HUDEP-2 (cell line): ENCODE measurements at regions not wholly inside any gene's neighbourhood (a gene's known extent, or its start where the extent isn't known, plus 50 kb on each side); places are given as distances from the start of the nearest gene placed in this dataset.
A peak's percentile ranks its signal among the peaks of the same experiment; 100 is the strongest.
"Not testable (repeated sequence)": the region's sequence is repeated elsewhere in the genome, so short reads cannot be mapped to it uniquely, and the experiment has no call there.

Experiments used
- DNase-seq, 76 experiments: peaks; one replicate each; lab custom pipeline; 2025; ENCODE audit not compliant: unreplicated experiment in 76 of 76; lab: John Stamatoyannopoulos, UW

GRCh38 chr1:219863816-219864215, 64.5 kb downstream of the SLC30A10 start:
- DNase-seq: not testable (repeated sequence)

- no peak for DNase-seq
Measured at GRCh38 chr1:219862366-219862765, 66.0 kb downstream of the SLC30A10 start.

GRCh38 chr1:219858980-219859379, 69.4 kb downstream of the SLC30A10 start:
- no peak for DNase-seq

GRCh38 chr1:219847215-219847855, 81.0 kb downstream of the SLC30A10 start:
- peak in 22 of 76 experiments; percentile 1 to 61 (median 14) for DNase-seq

- peak in 1 of 76 experiments; percentile 4 for DNase-seq
Measured at GRCh38 chr1:219839595-219839994, 88.8 kb downstream of the SLC30A10 start.

GRCh38 chr1:219837994-219838294, 90.4 kb downstream of the SLC30A10 start:
- DNase-seq: no peak

- peak in 35 of 76 experiments; percentile 4 to 66 (median 37) for DNase-seq
Measured at GRCh38 chr1:219837274-219837993, 90.9 kb downstream of the SLC30A10 start.

- no peak for DNase-seq
Measured at GRCh38 chr1:219834314-219834917, 93.9 kb downstream of the SLC30A10 start.

GRCh38 chr1:219833214-219833815, 95.0 kb downstream of the SLC30A10 start:
- DNase-seq: no peak

- DNase-seq: no peak
Measured at GRCh38 chr1:219826290-219826689, 102.1 kb downstream of the SLC30A10 start.

GRCh38 chr1:219825355-219825754, 103.0 kb downstream of the SLC30A10 start:
- DNase-seq: no peak

- DNase-seq: no peak
Measured at GRCh38 chr1:219824338-219824737, 104.0 kb downstream of the SLC30A10 start.

GRCh38 chr1:219820551-219820950, 107.8 kb downstream of the SLC30A10 start:
- DNase-seq: no peak

GRCh38 chr1:219817914-219818313, 110.4 kb downstream of the SLC30A10 start:
- no peak for DNase-seq

- no peak for DNase-seq
Measured at GRCh38 chr1:219813294-219813693, 115.1 kb downstream of the SLC30A10 start.

GRCh38 chr1:219812491-219813203, 115.7 kb downstream of the SLC30A10 start:
- peak in 35 of 76 experiments; percentile 0 to 62 (median 20) for DNase-seq

GRCh38 chr1:219812086-219812485, 116.3 kb downstream of the SLC30A10 start:
- no peak for DNase-seq

GRCh38 chr1:219810451-219810850, 117.9 kb downstream of the SLC30A10 start:
- DNase-seq: no peak

- no peak for DNase-seq
Measured at GRCh38 chr1:219808790-219809189, 119.6 kb downstream of the SLC30A10 start.

- no peak for DNase-seq
Measured at GRCh38 chr1:219806642-219807041, 121.7 kb downstream of the SLC30A10 start.

GRCh38 chr1:219806020-219806419, 122.3 kb downstream of the SLC30A10 start:
- no peak for DNase-seq
